IMR-90 (cell line): ENCODE measurements at regions not wholly inside any gene's neighbourhood (a gene's known extent, or its start where the extent isn't known, plus 50 kb on each side); places are given as distances from the start of the nearest gene placed in this dataset.

Experiments
- ATAC-seq: fragments of 200-7000 bp; cut with Tn5 transposase; 2 replicates; pipeline ENCODE4 v1.9.1; 2020; ENCODE audit warnings: low read depth, mild to moderate bottlenecking, moderate library complexity
- BruUV-seq: library from RNA; stranded (reverse); fragments of 400-500 nt; replicated peaks from 2 replicates; lab custom pipeline; 2021; lab: Mats Ljungman, UMichigan
- CTCF ChIA-PET: fragments of 300-600 bp; formaldehyde crosslinking; extraction: SDS; loops from one replicate; lab custom pipeline; 2021; ENCODE audit warnings: antibody characterized with exemption; lab: Yijun Ruan, JAX
- POLR2A ChIA-PET: fragments of 300-600 bp; sonication (Branson Sonifier 250); formaldehyde crosslinking; loops from one replicate; lab custom pipeline; 2022; ENCODE audit warnings: antibody characterized with exemption; ENCODE audit not compliant: unreplicated experiment; lab: Charles Lee
- DNase-seq: peaks from one replicate; pipeline ENCODE4 v3.0.0; 2013
- H2AFZ ChIP-seq: replicated peaks from 2 replicates; pipeline ENCODE3; 2013; ENCODE audit warnings: low read length, mild to moderate bottlenecking; ENCODE audit not compliant: poor library complexity
- H2AK5ac ChIP-seq: 2 replicates; pipeline ENCODE4 v1.6.1; 2013; ENCODE audit warnings: low read depth, low read length, inconsistent platforms
- H2AK9ac ChIP-seq: replicated peaks from 2 replicates; pipeline ENCODE3; 2013; ENCODE audit warnings: mild to moderate bottlenecking, low read depth, low read length, moderate library complexity; ENCODE audit not compliant: poor library complexity
- H2BK120ac ChIP-seq: 2 replicates; pipeline ENCODE4 v1.6.1; 2013; ENCODE audit warnings: low read depth, low read length, inconsistent platforms
- H2BK15ac ChIP-seq: 3 replicates; pipeline ENCODE4 v1.6.1; 2013; ENCODE audit warnings: low read depth, low read length, inconsistent platforms
- H2BK20ac ChIP-seq: 2 replicates; pipeline ENCODE4 v1.6.1; 2013; ENCODE audit warnings: low read depth, mild to moderate bottlenecking, inconsistent platforms, low read length, moderate library complexity
- H2BK5ac ChIP-seq: 2 replicates; pipeline ENCODE4 v1.6.1; 2013; ENCODE audit warnings: mild to moderate bottlenecking, low read depth, low read length, inconsistent platforms; ENCODE audit not compliant: poor library complexity, severe bottlenecking
- H3K14ac ChIP-seq: replicated peaks from 2 replicates; pipeline ENCODE4 v1.6.1; 2013; ENCODE audit warnings: low read depth, low read length, inconsistent platforms
- H3K18ac ChIP-seq: 2 replicates; pipeline ENCODE4 v1.6.1; 2013; ENCODE audit warnings: low read depth, low read length, control low read depth
- H3K23ac ChIP-seq: 2 replicates; pipeline ENCODE4 v1.6.1; 2013; ENCODE audit warnings: low read depth, low read length, inconsistent platforms
- H3K27ac ChIP-seq: 2 replicates; pipeline ENCODE4 v1.5.1; 2013; ENCODE audit warnings: mild to moderate bottlenecking, control low read depth, low read length; ENCODE audit not compliant: insufficient read depth
- H3K27me3 ChIP-seq: 2 replicates; pipeline ENCODE4 v1.6.1; 2013; ENCODE audit warnings: low read length; ENCODE audit not compliant: control insufficient read depth, insufficient read depth
- H3K36me3 ChIP-seq: 2 replicates; pipeline ENCODE4 v1.6.1; 2013; ENCODE audit warnings: low read length, mixed read lengths; ENCODE audit not compliant: control insufficient read depth, insufficient read depth
- H3K4ac ChIP-seq: 2 replicates; pipeline ENCODE4 v1.6.1; 2013; ENCODE audit warnings: low read depth, low read length, inconsistent platforms
- H3K4me1 ChIP-seq: 2 replicates; pipeline ENCODE4 v1.6.1; 2013; ENCODE audit warnings: low read length, mixed read lengths; ENCODE audit not compliant: control insufficient read depth, insufficient read depth
- H3K4me2 ChIP-seq: 2 replicates; pipeline ENCODE4 v1.6.1; 2013; ENCODE audit warnings: low read depth, mild to moderate bottlenecking, control low read depth, low read length, moderate library complexity
- H3K4me3 ChIP-seq: 2 replicates; pipeline ENCODE4 v1.5.1; 2013; ENCODE audit warnings: low read depth, mild to moderate bottlenecking, control low read depth, low read length, moderate library complexity; ENCODE audit not compliant: insufficient read depth
- H3K56ac ChIP-seq: 2 replicates; pipeline ENCODE4 v1.6.1; 2013; ENCODE audit warnings: low read length, inconsistent platforms; ENCODE audit not compliant: insufficient read depth; ENCODE audit errors: extremely low read depth
- H3K79me1 ChIP-seq, 2 experiments: 2 replicates each; pipeline ENCODE4 v1.6.1; 2013; ENCODE audit warnings: low read length in 2 of 2, inconsistent platforms in 1 of 2, low read depth in 1 of 2
- H3K9ac ChIP-seq: 2 replicates; pipeline ENCODE4 v1.6.1; 2013; ENCODE audit warnings: low read depth, low read length, control low read depth
- H3K9me1 ChIP-seq: 2 replicates; pipeline ENCODE4 v1.6.1; 2013; ENCODE audit warnings: low read length, inconsistent platforms; ENCODE audit not compliant: insufficient read depth
- H3K9me3 ChIP-seq: 2 replicates; pipeline ENCODE4 v1.6.1; 2013; ENCODE audit warnings: low read length; ENCODE audit not compliant: control insufficient read depth, insufficient read depth
- H4K20me1 ChIP-seq: 2 replicates; pipeline ENCODE4 v1.6.1; 2013; ENCODE audit warnings: low read length, inconsistent platforms; ENCODE audit not compliant: insufficient read depth
- H4K5ac ChIP-seq: 2 replicates; pipeline ENCODE4 v1.6.1; 2013; ENCODE audit warnings: mild to moderate bottlenecking, low read depth, low read length, control low read depth
- H4K8ac ChIP-seq, 2 experiments: 2 replicates each; pipeline ENCODE4 v1.6.1; 2013; ENCODE audit warnings: low read depth in 2 of 2, low read length in 2 of 2, control low read depth in 1 of 2, inconsistent platforms in 1 of 2
- H4K91ac ChIP-seq: 2 replicates; pipeline ENCODE4 v1.6.1; 2013; ENCODE audit warnings: low read depth, low read length, inconsistent platforms; ENCODE audit not compliant: insufficient read depth
- BHLHE40 ChIP-seq: fragments of 150-350 bp; IDR thresholded peaks from 2 replicates; pipeline ENCODE4 v1.6.1; 2016; ENCODE audit warnings: mild to moderate bottlenecking, low read depth, low read length
- CEBPB ChIP-seq: IDR thresholded peaks from 2 replicates; pipeline ENCODE4 v1.6.1; 2012; ENCODE audit warnings: low read depth, low read length, improper control_type of control experiment
- CHD1 ChIP-seq: IDR thresholded peaks from 2 replicates; pipeline ENCODE4 v1.6.1; 2012; ENCODE audit warnings: low read depth, low read length, improper control_type of control experiment
- FOS ChIP-seq: fragments of 150-350 bp; IDR thresholded peaks from 2 replicates; pipeline ENCODE4 v1.6.1; 2016; ENCODE audit warnings: low read depth, low read length
- MAFK ChIP-seq: IDR thresholded peaks from 2 replicates; pipeline ENCODE4 v1.6.1; 2012; ENCODE audit warnings: low read depth, low read length, improper control_type of control experiment
- MAZ ChIP-seq: IDR thresholded peaks from 2 replicates; pipeline ENCODE4 v1.6.1; 2012; ENCODE audit warnings: low read depth, mild to moderate bottlenecking, low read length, improper control_type of control experiment, moderate library complexity, borderline replicate concordance
- MXI1 ChIP-seq: IDR thresholded peaks from 2 replicates; pipeline ENCODE4 v1.6.1; 2012; ENCODE audit warnings: low read depth, mild to moderate bottlenecking, low read length, moderate library complexity, borderline replicate concordance
- POLR2A ChIP-seq: IDR thresholded peaks from 2 replicates; pipeline ENCODE4 v1.6.1; 2012; ENCODE audit warnings: mild to moderate bottlenecking, low read depth, low read length
- RFX5 ChIP-seq: IDR thresholded peaks from 2 replicates; pipeline ENCODE4 v1.8.0; 2012; ENCODE audit warnings: low read depth, mild to moderate bottlenecking, low read length, moderate library complexity
- SMC3 ChIP-seq: fragments of 150-350 bp; IDR thresholded peaks from 2 replicates; pipeline ENCODE4 v1.6.1; 2016; ENCODE audit warnings: low read depth, mild to moderate bottlenecking, antibody characterized with exemption, low read length, moderate library complexity
- WGBS, 2 experiments: methylation state at CpG; one replicate each; pipeline versions ENCODE4 v1.1.5 to v1.1.7; 2013; ENCODE audit warnings: missing lambda C conversion rate in 2 of 2; ENCODE audit not compliant: insufficient read length in 1 of 2; ENCODE audit errors: extremely low coverage in 2 of 2; 5-methylcytosine and 5-hydroxymethylcytosine counted together
- dilution Hi-C: fragments of 300-500 bp; cut with HindIII; formaldehyde crosslinking; loops from one replicate; pipeline ENCODE4 v1.14.3; 2018; ENCODE audit warnings: low sequenced_read_pairs; ENCODE audit not compliant: unreplicated experiment
- in situ Hi-C: fragments of 300-500 bp; cut with MboI; formaldehyde crosslinking; loops from 3 replicates; pipeline ENCODE4 v1.14.3; 2019; ENCODE audit warnings: low sequenced_read_pairs, inconsistent platforms, mixed read lengths
- intact Hi-C: fragments of 100-400 bp; cut with micrococcal nuclease; formaldehyde crosslinking; loops from 2 replicates; pipeline ENCODE4 v1.10.0; 2022
- TF ChIP-seq, protein P1 (sequence below): fragments of 150-350 bp; IDR thresholded peaks from 2 replicates; pipeline ENCODE4 v1.6.1; 2016; ENCODE audit warnings: low read depth, mild to moderate bottlenecking, low read length, moderate library complexity, borderline replicate concordance
- TF ChIP-seq, protein P2 (sequence below): fragments of 150-350 bp; IDR thresholded peaks from 2 replicates; pipeline ENCODE4 v1.6.1; 2017; ENCODE audit warnings: mild to moderate bottlenecking, antibody characterized with exemption, low read length, low read depth
- TF ChIP-seq, protein P3 (sequence below): conservative IDR thresholded peaks from 2 replicates; pipeline ENCODE4 v1.5.1; 2012; ENCODE audit warnings: mild to moderate bottlenecking, low read depth, low read length, improper control_type of control experiment

DNA sequence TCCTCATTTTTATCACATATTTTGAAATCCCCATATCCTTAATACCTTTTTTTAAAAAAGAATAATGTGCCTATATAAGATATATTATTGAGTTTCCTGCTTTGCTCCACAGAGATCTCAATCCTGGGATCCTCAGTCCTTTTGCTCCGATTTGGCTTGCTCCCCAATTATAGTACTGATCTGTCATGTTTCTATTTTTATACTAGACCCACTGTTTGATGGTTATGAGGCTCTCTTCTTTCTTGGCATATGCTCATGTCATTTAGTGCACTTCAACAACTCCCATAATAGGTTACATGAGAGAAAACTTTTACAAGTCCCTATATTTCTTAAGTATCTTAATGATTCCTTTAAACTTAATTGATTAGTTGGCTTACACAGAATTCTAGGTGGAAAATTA, 958.5 kb upstream of the EPHA7 start:
- no peak overlapping the region for H3K4me3 ChIP-seq
- H2AK5ac ChIP-seq = no peak overlapping the region
- ChIA-PET CTCF (no interaction called here), POLR2A (no interaction called here)
- no peak overlapping the region for H3K56ac ChIP-seq
- intact Hi-C loops (no loop called here), in situ Hi-C loops (no loop called here), dilution Hi-C loops (no loop called here)
- H3K23ac ChIP-seq = no peak overlapping the region
- H2AK9ac ChIP-seq = no peak overlapping the region
- H2BK5ac ChIP-seq = no peak overlapping the region
- H3K4ac ChIP-seq = no peak overlapping the region
- no peak overlapping the region for H2AFZ ChIP-seq
- no peak overlapping the region for H3K18ac ChIP-seq
- H3K27ac ChIP-seq = no peak overlapping the region
- DNase-seq (no peak), ATAC-seq (no peak)
- no peak overlapping the region for H2BK120ac ChIP-seq
- H2BK15ac ChIP-seq = no peak overlapping the region
- no peaks in the 10 kb centered on the region for H3K9me1 ChIP-seq
- no CpG with 5 or more reads among the region's 1 CpG for WGBS, 2 experiments
- H3K27me3 ChIP-seq = no peaks in the 10 kb centered on the region
- BruUV-seq = no TSS peak
- no peaks in the 10 kb centered on the region for H4K20me1 ChIP-seq
- no peaks in the 10 kb centered on the region for H3K36me3 ChIP-seq
- H3K9ac ChIP-seq = no peak overlapping the region
- no peaks in the 10 kb centered on the region for H3K4me1 ChIP-seq
- H4K8ac ChIP-seq = no peak overlapping the region
- no peak overlapping the region for H3K14ac ChIP-seq
- H4K5ac ChIP-seq = no peak overlapping the region
- no peak overlapping the region for H4K91ac ChIP-seq
- H3K4me2 ChIP-seq = no peak overlapping the region
- no peak for TF ChIP-seq MAZ
- no peak for TF ChIP-seq CHD1
- TF ChIP-seq POLR2A = no peak
- TF ChIP-seq, protein P1, sequence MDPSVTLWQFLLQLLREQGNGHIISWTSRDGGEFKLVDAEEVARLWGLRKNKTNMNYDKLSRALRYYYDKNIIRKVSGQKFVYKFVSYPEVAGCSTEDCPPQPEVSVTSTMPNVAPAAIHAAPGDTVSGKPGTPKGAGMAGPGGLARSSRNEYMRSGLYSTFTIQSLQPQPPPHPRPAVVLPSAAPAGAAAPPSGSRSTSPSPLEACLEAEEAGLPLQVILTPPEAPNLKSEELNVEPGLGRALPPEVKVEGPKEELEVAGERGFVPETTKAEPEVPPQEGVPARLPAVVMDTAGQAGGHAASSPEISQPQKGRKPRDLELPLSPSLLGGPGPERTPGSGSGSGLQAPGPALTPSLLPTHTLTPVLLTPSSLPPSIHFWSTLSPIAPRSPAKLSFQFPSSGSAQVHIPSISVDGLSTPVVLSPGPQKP = no peak
- TF ChIP-seq, protein P2, sequence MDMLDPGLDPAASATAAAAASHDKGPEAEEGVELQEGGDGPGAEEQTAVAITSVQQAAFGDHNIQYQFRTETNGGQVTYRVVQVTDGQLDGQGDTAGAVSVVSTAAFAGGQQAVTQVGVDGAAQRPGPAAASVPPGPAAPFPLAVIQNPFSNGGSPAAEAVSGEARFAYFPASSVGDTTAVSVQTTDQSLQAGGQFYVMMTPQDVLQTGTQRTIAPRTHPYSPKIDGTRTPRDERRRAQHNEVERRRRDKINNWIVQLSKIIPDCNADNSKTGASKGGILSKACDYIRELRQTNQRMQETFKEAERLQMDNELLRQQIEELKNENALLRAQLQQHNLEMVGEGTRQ = no peak
- no peak for TF ChIP-seq CEBPB
- TF ChIP-seq, protein P3, sequence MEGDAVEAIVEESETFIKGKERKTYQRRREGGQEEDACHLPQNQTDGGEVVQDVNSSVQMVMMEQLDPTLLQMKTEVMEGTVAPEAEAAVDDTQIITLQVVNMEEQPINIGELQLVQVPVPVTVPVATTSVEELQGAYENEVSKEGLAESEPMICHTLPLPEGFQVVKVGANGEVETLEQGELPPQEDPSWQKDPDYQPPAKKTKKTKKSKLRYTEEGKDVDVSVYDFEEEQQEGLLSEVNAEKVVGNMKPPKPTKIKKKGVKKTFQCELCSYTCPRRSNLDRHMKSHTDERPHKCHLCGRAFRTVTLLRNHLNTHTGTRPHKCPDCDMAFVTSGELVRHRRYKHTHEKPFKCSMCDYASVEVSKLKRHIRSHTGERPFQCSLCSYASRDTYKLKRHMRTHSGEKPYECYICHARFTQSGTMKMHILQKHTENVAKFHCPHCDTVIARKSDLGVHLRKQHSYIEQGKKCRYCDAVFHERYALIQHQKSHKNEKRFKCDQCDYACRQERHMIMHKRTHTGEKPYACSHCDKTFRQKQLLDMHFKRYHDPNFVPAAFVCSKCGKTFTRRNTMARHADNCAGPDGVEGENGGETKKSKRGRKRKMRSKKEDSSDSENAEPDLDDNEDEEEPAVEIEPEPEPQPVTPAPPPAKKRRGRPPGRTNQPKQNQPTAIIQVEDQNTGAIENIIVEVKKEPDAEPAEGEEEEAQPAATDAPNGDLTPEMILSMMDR = no peak
- TF ChIP-seq MAFK = no peak
- no peak for TF ChIP-seq BHLHE40
- no peak for TF ChIP-seq FOS
- TF ChIP-seq RFX5 = no peak
- no peak for TF ChIP-seq SMC3
- TF ChIP-seq MXI1 = no peak
- H3K9me3 ChIP-seq = no peaks in the 10 kb centered on the region; the same call in 1 of the 2 replicates
- H2BK20ac ChIP-seq = no peak overlapping the region
- no peaks in the 10 kb centered on the region for H3K79me1 ChIP-seq
